SU-DHL-6 (cell line): ENCODE measurements at regions not wholly inside any gene's neighbourhood (a gene's known extent, or its start where the extent isn't known, plus 50 kb on each side); places are given as distances from the start of the nearest gene placed in this dataset.

ENCODE experiments used
- H2AFZ ChIP-seq: fragments of 200-600 bp; sonication (generic); 2 replicates; pipeline ENCODE4 v1.6.1; 2014; ENCODE audit warnings: low read depth, mild to moderate bottlenecking, moderate library complexity, mixed read lengths, antibody characterized with exemption, low read length; ENCODE audit not compliant: severe bottlenecking
- H3F3A ChIP-seq: fragments of 200-600 bp; shearing (Covaris generic); 2 replicates; pipeline ENCODE4 v1.6.0; 2016; ENCODE audit warnings: antibody characterized with exemption, mild to moderate bottlenecking; ENCODE audit not compliant: insufficient read depth
- H3K27ac ChIP-seq: fragments of 200-600 bp; sonication (generic); 2 replicates; pipeline ENCODE4 v1.5.1; 2016; ENCODE audit warnings: low read depth, mild to moderate bottlenecking, low read length, moderate library complexity, mixed read lengths
- H3K27me3 ChIP-seq: fragments of 200-600 bp; sonication (generic), shearing (Covaris generic); 2 replicates; pipeline ENCODE4 v1.6.0; 2014; ENCODE audit warnings: mild to moderate bottlenecking, low read length
- H3K36me3 ChIP-seq: fragments of 200-600 bp; sonication (generic); 2 replicates; pipeline ENCODE4 v1.6.1; 2014; ENCODE audit warnings: mild to moderate bottlenecking, low read length, mixed read lengths
- H3K4me2 ChIP-seq: fragments of 300-600, 200-600 bp; shearing (Covaris generic), sonication (generic); 2 replicates; pipeline ENCODE4 v1.6.0; 2014; ENCODE audit warnings: low read length, low read depth, mild to moderate bottlenecking; ENCODE audit not compliant: poor library complexity, severe bottlenecking
- H3K4me3 ChIP-seq: fragments of 200-600 bp; sonication (generic); 2 replicates; pipeline ENCODE4 v1.5.1; 2014; ENCODE audit warnings: antibody characterized with exemption, low read length, mild to moderate bottlenecking, mixed read lengths; ENCODE audit not compliant: insufficient read depth, poor library complexity, severe bottlenecking
- H3K79me2 ChIP-seq: fragments of 200-600 bp; sonication (generic); 2 replicates; pipeline ENCODE4 v1.6.1; 2014; ENCODE audit warnings: mild to moderate bottlenecking, low read length, moderate library complexity; ENCODE audit not compliant: insufficient read depth
- H3K9ac ChIP-seq: fragments of 200-600 bp; sonication (generic); 2 replicates; pipeline ENCODE4 v1.7.0; 2014; ENCODE audit warnings: mild to moderate bottlenecking, low read length
- H3K9me2 ChIP-seq: fragments of 200-600 bp; sonication (generic); replicated peaks from 2 replicates; pipeline ENCODE4 v1.6.1; 2014; ENCODE audit warnings: low read length; ENCODE audit not compliant: insufficient read depth
- H3K9me3 ChIP-seq: fragments of 200-600 bp; sonication (generic); 2 replicates; pipeline ENCODE4 v1.6.1; 2014; ENCODE audit warnings: low read length, mixed read lengths; ENCODE audit not compliant: insufficient read depth
- H4K20me1 ChIP-seq: fragments of 200-600 bp; sonication (generic); 2 replicates; pipeline ENCODE4 v1.6.1; 2014; ENCODE audit warnings: low read depth, mild to moderate bottlenecking, antibody characterized with exemption, low read length, moderate library complexity, mixed read lengths
- CTCF ChIP-seq: fragments of 200-600 bp; sonication (generic); IDR thresholded peaks from one replicate; pipeline ENCODE4 v1.5.1; 2017; ENCODE audit warnings: antibody characterized with exemption, mild to moderate bottlenecking, low read length, moderate library complexity; ENCODE audit not compliant: insufficient read depth, poor library complexity, severe bottlenecking
- EZH2phosphoT487 ChIP-seq: fragments of 200-600 bp; sonication (generic), shearing (Covaris generic); conservative IDR thresholded peaks from 2 replicates; pipeline ENCODE4 v1.6.1; 2018; ENCODE audit warnings: mild to moderate bottlenecking, antibody characterized with exemption, low read length, moderate library complexity, mixed read lengths

GRCh38 chr12:115385141-115385540, 701.2 kb upstream of the TBX3 start:
- H3K4me2 ChIP-seq: no peak overlapping the region

GRCh38 chr12:115384391-115384790, 700.4 kb upstream of the TBX3 start:
- Histone ChIP-seq H3K79me2 (no peaks in the 10 kb centered on the region), H3K9me2 (no peaks in the 10 kb centered on the region; the same call in 1 of the 2 replicates), H3K27me3 (no peaks in the 10 kb centered on the region), H3F3A (no peaks in the 10 kb centered on the region), H3K4me3 (no peak overlapping the region), H3K4me2 (no peak overlapping the region), H3K9me3 (no peaks in the 10 kb centered on the region), H3K27ac (no peak overlapping the region), H4K20me1 (no peaks in the 10 kb centered on the region), H3K36me3 (no peaks in the 10 kb centered on the region), H3K9ac (no peak overlapping the region), H2AFZ (no peak overlapping the region)
- TF ChIP-seq CTCF (no peak), EZH2phosphoT487 (no peak)

More at GRCh38 chr12:115385141-115385540, 701.2 kb upstream of the TBX3 start:
- Histone ChIP-seq H3K79me2 (no peaks in the 10 kb centered on the region), H4K20me1 (no peaks in the 10 kb centered on the region), H3K36me3 (no peaks in the 10 kb centered on the region), H3K27me3 (no peaks in the 10 kb centered on the region), H3K4me3 (no peak overlapping the region), H3F3A (no peaks in the 10 kb centered on the region), H3K9me3 (no peaks in the 10 kb centered on the region; the same call in 1 of the 2 replicates), H2AFZ (no peak overlapping the region), H3K27ac (no peak overlapping the region), H3K9ac (no peak overlapping the region), H3K9me2 (no peaks in the 10 kb centered on the region; the same call in 1 of the 2 replicates)
- TF ChIP-seq CTCF (no peak), EZH2phosphoT487 (no peak)

GRCh38 chr12:115383668-115384067, 699.7 kb upstream of the TBX3 start:
- no peaks in the 10 kb centered on the region for H3K27me3 ChIP-seq
- H3K36me3 ChIP-seq: no peaks in the 10 kb centered on the region
- no peaks in the 10 kb centered on the region for H3K9me3 ChIP-seq
- no peak overlapping the region for H3K9ac ChIP-seq
- H3K27ac ChIP-seq: no peak overlapping the region
- no peaks in the 10 kb centered on the region; the same call in 1 of the 2 replicates for H3K9me2 ChIP-seq
- H4K20me1 ChIP-seq: no peaks in the 10 kb centered on the region
- no peaks in the 10 kb centered on the region for H3K79me2 ChIP-seq
- TF ChIP-seq CTCF (no peak), EZH2phosphoT487 (no peak)
- no peak overlapping the region for H3K4me3 ChIP-seq
- no peak overlapping the region for H2AFZ ChIP-seq
- no peak overlapping the region for H3K4me2 ChIP-seq
- H3F3A ChIP-seq: no peaks in the 10 kb centered on the region
